ENCODE measurements at regions not wholly inside any gene's neighbourhood (a gene's known extent, or its start where the extent isn't known, plus 50 kb on each side); places are given as distances from the start of the nearest gene placed in this dataset.
A peak's percentile ranks its signal among the peaks of the same experiment; 100 is the strongest.

DNA sequence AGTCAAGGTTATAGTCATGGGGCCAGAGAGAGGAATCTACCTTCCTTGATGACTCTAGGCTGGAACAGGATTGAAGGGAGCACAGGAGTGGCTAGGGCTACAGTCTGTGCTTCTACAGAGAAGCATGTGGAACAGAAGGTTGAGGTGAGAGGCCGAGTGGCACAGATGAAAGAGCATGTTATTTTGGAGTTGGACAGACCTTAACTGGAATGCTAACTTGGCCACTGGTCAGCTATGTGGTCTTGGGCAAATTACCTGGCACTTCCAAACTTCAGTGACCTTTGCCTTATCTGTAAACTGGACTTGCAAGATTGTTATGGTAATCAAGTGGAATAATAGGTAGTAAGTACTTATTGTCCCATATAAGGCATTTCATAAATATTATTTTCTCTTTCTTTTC lies 252.7 kb downstream of the KCNRG start:
- TF ChIP-seq, protein P1, sequence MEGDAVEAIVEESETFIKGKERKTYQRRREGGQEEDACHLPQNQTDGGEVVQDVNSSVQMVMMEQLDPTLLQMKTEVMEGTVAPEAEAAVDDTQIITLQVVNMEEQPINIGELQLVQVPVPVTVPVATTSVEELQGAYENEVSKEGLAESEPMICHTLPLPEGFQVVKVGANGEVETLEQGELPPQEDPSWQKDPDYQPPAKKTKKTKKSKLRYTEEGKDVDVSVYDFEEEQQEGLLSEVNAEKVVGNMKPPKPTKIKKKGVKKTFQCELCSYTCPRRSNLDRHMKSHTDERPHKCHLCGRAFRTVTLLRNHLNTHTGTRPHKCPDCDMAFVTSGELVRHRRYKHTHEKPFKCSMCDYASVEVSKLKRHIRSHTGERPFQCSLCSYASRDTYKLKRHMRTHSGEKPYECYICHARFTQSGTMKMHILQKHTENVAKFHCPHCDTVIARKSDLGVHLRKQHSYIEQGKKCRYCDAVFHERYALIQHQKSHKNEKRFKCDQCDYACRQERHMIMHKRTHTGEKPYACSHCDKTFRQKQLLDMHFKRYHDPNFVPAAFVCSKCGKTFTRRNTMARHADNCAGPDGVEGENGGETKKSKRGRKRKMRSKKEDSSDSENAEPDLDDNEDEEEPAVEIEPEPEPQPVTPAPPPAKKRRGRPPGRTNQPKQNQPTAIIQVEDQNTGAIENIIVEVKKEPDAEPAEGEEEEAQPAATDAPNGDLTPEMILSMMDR (IDR thresholded peaks at IDR 0.05; ENCODE audit: insufficient read depth, missing control alignments) = no peak
- DNase-seq (ENCODE audit: insufficient read length, low spot score) (no peak), FAIRE-seq (no peak)

DNA sequence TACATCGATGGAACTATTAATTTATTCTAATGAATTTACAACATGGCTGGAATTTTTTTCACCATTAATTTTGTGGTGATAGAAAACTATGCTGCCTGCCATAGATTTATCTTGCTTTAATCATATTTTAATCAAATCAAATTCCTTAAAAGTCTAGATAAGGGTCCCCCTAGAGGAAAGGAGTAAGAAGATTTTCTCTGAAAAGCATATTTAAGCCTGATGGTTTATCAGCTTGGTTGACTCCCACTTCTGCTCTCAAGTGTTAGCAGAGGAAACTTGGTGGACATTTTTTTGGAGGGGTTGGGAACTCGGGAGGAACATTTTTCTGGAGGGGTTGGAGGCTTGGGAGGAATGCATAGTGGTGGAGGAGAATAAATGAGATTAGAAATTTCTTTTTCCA lies 253.3 kb downstream of the KCNRG start:
- FAIRE-seq (no peak), DNase-seq (ENCODE audit: insufficient read length, low spot score) (no peak)
- TF ChIP-seq, protein P1 (IDR thresholded peaks at IDR 0.05; ENCODE audit: insufficient read depth, missing control alignments) = peak; percentile 13

DNA sequence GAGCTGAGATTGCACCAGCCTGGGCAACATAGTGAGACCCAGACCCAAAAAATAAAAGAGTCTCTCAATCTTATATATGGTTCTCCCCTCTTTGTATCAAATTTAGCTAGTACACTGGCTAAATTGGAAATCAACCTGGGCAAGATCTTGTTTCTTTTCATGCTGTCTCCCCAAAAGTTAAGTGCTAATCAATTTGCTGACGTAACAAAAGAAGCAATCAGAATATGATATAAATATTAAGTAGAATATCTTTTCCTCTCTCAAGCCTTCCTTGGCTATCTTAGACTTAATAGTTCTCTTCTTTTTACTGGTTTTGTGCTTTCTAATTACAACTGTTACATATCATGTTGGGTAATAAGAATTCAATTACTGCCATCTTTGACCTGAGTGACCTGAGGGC lies 258.9 kb downstream of the KCNRG start:
- TF ChIP-seq, protein P1 (IDR thresholded peaks at IDR 0.05; ENCODE audit: insufficient read depth, missing control alignments) = no peak
- DNase-seq (ENCODE audit: insufficient read length, low spot score) (no peak), FAIRE-seq (no peak)

DNA sequence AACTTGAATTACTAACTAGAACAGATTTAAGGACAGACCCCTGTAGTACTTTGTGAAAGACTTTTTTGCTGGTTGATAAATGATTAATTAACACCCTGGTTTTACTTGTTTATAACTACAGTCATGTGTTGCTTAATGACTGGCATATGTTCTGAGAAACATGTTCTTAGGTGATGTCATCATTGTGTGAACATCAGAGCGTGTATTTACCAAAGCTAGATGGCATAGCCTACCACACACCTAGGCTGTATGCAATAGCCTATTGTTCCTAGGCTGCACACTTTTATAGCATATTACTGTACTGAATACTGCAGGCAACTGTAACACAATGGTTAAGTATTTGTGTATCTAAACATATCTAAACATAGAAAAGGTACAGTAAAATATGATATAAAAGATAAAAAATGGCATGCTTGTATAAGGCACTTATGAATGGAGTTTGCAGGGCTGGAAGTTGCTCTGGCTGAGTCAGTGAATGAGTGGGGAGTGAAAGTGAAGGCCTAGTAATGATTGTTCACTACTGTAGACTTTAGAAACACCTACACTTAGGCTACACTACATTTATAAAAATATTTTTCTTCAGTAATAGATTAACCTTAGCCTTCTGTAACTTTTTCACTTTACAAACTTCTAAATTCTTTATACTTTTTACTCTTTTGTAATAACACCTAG lies 260.3 kb downstream of the KCNRG start:
- no peak for FAIRE-seq

DNA sequence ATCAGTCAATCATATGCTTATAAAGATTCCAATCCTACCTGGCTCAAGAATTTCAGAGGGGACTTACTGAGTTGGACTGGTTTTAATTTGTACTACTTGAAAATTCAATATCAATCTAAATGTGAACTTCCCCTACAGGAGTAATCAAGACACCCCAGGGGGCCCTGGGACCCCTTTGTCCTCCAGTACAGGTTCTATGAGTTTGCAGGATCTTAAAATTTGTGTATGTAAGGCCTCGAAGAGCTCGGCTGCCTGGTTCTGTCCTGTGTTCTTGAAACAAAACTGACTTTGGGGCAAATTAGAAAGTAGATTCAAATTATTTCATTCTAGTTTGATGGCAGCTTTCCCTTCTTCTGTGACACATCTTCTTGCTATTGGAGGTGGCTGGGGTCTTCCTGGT lies 261.3 kb downstream of the KCNRG start:
- TF ChIP-seq, protein P1 (IDR thresholded peaks at IDR 0.05; ENCODE audit: insufficient read depth, missing control alignments) = no peak
- no peak for FAIRE-seq
- no peak for DNase-seq (ENCODE audit: insufficient read length, low spot score)

More for the DNA sequence above, 260.3 kb downstream of the KCNRG start:
- TF ChIP-seq, protein P1 (IDR thresholded peaks at IDR 0.05; ENCODE audit: insufficient read depth, missing control alignments) = no peak
- DNase-seq (ENCODE audit: insufficient read length, low spot score) = no peak

DNA sequence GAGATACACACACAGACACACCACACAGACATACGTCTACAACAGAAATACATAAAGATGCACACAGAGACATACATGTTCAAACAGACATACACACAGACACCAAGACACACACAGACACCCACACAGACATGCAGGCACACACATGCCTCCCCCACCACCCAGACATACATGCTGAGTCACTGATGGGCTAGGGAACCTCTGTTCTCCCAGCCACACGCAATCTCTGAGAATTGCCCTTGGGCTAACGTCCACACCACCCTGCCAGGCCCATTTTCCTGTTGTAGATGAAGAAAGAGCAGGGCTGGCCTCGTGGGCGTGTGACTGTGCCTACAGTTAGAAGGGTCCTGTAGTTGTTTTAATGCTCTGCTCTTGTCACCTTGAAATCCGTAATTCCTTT lies 261.9 kb downstream of the KCNRG start:
- FAIRE-seq = no peak
- TF ChIP-seq, protein P1 (IDR thresholded peaks at IDR 0.05; ENCODE audit: insufficient read depth, missing control alignments) = no peak
- no peak for DNase-seq (ENCODE audit: insufficient read length, low spot score)

DNA sequence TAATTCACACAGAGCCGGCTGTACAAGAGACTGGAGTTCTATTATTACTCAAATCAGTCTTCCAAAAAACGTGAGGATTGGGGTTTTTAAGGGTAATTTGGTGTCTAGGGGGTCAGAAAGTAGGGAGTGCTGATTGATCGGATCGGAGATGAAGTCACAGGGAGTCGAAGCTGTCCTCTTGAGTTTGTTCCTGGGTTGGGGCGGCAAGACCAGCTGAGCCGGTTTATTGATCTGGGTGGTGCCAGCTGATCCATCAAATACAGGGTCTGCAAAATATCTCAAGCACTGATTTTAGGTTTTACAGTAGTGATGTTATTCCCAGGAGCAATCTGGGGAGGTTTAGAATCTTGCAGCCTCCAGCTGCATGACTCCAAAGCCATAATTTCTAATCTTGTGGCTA lies 262.7 kb downstream of the KCNRG start:
- DNase-seq (ENCODE audit: insufficient read length, low spot score) (no peak), FAIRE-seq (no peak)
- TF ChIP-seq, protein P1 (IDR thresholded peaks at IDR 0.05; ENCODE audit: insufficient read depth, missing control alignments) = no peak

Data from D721Med (cell line).